ENCODE measurements at regions not wholly inside any gene's neighbourhood (a gene's known extent, or its start where the extent isn't known, plus 50 kb on each side); places are given as distances from the start of the nearest gene placed in this dataset.

- Mint-ChIP-seq H3K36me3 (peaks cover under 1% of the 10 kb centered on the region), H3K4me3 (no peak overlapping the region)
These were observed 265.7 kb downstream of the SNAPC1 start for GRCh38 chr14:62027958-62028357.

GRCh38 chr14:62029569-62029924 lies 267.3 kb downstream of the SNAPC1 start:
- Histone ChIP-seq H3K4me3 (ENCODE audit: low read length) (no peak overlapping the region), H3K27me3 (ENCODE audit: control insufficient read depth, insufficient read depth, low read length) (no peaks in the 10 kb centered on the region), H3K4me1 (ENCODE audit: control insufficient read depth, insufficient read depth, low read length) (no peaks in the 10 kb centered on the region), H3K27ac (ENCODE audit: low read length) (no peak overlapping the region), H3K36me3 (ENCODE audit: control insufficient read depth, insufficient read depth, low read length) (no peaks in the 10 kb centered on the region), H3K9me3 (ENCODE audit: control insufficient read depth, insufficient read depth, low read length) (no peaks in the 10 kb centered on the region)
- intact Hi-C loops (cut with micrococcal nuclease) = no loop called here
- Mint-ChIP-seq H3K9me3 (peaks cover 0 to under 1% of the 10 kb centered on the region in 2 donors), H3K4me3 (no peak overlapping the region), H3K27ac (no peak overlapping the region), H3K36me3 (peaks cover 6% of the 10 kb centered on the region), H3K4me1 (peaks cover 2% of the 10 kb centered on the region in 2 donors), H3K27me3 (ENCODE audit: low read depth in 2 of 2) (peaks cover 8 to 14% of the 10 kb centered on the region in 2 donors)
- WGBS (ENCODE audit: insufficient coverage) = 87% methylated on average over 2 of the region's 2 CpGs
- ATAC-seq (no peak), DNase-seq (no peak)
- no peak for TF ChIP-seq CTCF (IDR thresholded peaks at IDR 0.05)

More at GRCh38 chr14:62027958-62028357, 265.7 kb downstream of the SNAPC1 start:
- Histone ChIP-seq H3K9me3 (ENCODE audit: control insufficient read depth, insufficient read depth, low read length) (no peaks in the 10 kb centered on the region), H3K27me3 (ENCODE audit: control insufficient read depth, insufficient read depth, low read length) (no peaks in the 10 kb centered on the region), H3K27ac (ENCODE audit: low read length) (no peak overlapping the region), H3K4me3 (ENCODE audit: low read length) (no peak overlapping the region), H3K4me1 (ENCODE audit: control insufficient read depth, insufficient read depth, low read length) (no peaks in the 10 kb centered on the region), H3K36me3 (ENCODE audit: control insufficient read depth, insufficient read depth, low read length) (no peaks in the 10 kb centered on the region)
- intact Hi-C loops (cut with micrococcal nuclease) = no loop called here
- H3K27ac Mint-ChIP-seq = no peak overlapping the region
- H3K9me3 Mint-ChIP-seq = no peaks in the 10 kb centered on the region
- ATAC-seq (no peak), DNase-seq (no peak)
- no peak for TF ChIP-seq CTCF (IDR thresholded peaks at IDR 0.05)
- no peaks in the 10 kb centered on the region for H3K4me1 Mint-ChIP-seq
- WGBS (ENCODE audit: insufficient coverage) = 68% methylated on average over 2 of the region's 2 CpGs
- peaks cover 17 to 21% of the 10 kb centered on the region in 2 donors for H3K27me3 Mint-ChIP-seq (ENCODE audit: low read depth in 2 of 2)

GRCh38 chr14:62030387-62030786 lies 268.2 kb downstream of the SNAPC1 start:
- no peak for TF ChIP-seq CTCF (IDR thresholded peaks at IDR 0.05)
- Histone ChIP-seq H3K27ac (ENCODE audit: low read length) (no peak overlapping the region), H3K9me3 (ENCODE audit: control insufficient read depth, insufficient read depth, low read length) (no peaks in the 10 kb centered on the region), H3K4me3 (ENCODE audit: low read length) (no peak overlapping the region), H3K4me1 (ENCODE audit: control insufficient read depth, insufficient read depth, low read length) (no peaks in the 10 kb centered on the region), H3K36me3 (ENCODE audit: control insufficient read depth, insufficient read depth, low read length) (no peaks in the 10 kb centered on the region), H3K27me3 (ENCODE audit: control insufficient read depth, insufficient read depth, low read length) (no peaks in the 10 kb centered on the region)
- Mint-ChIP-seq H3K4me3 (no peak overlapping the region), H3K36me3 (peaks cover 6% of the 10 kb centered on the region), H3K27me3 (ENCODE audit: low read depth in 2 of 2) (peaks cover 0 to 6% of the 10 kb centered on the region in 2 donors), H3K27ac (no peak overlapping the region), H3K9me3 (peaks cover 0 to 2% of the 10 kb centered on the region in 2 donors), H3K4me1 (peaks cover 7 to 10% of the 10 kb centered on the region in 2 donors)
- intact Hi-C loops (cut with micrococcal nuclease) = no loop called here
- ATAC-seq (no peak), DNase-seq (no peak)
- 90% methylated on average over 2 of the region's 3 CpGs for WGBS (ENCODE audit: insufficient coverage)

GRCh38 chr14:62031504-62031903 lies 269.3 kb downstream of the SNAPC1 start:
- Mint-ChIP-seq H3K9me3 (peaks cover 0 to 2% of the 10 kb centered on the region in 2 donors), H3K27ac (no peak overlapping the region), H3K4me1 (peaks cover 7 to 10% of the 10 kb centered on the region in 2 donors), H3K36me3 (peaks cover 6% of the 10 kb centered on the region), H3K4me3 (no peak overlapping the region), H3K27me3 (ENCODE audit: low read depth in 2 of 2) (peaks cover 0 to 10% of the 10 kb centered on the region in 2 donors)
- Histone ChIP-seq H3K36me3 (ENCODE audit: control insufficient read depth, insufficient read depth, low read length) (no peaks in the 10 kb centered on the region), H3K9me3 (ENCODE audit: control insufficient read depth, insufficient read depth, low read length) (no peaks in the 10 kb centered on the region), H3K27me3 (ENCODE audit: control insufficient read depth, insufficient read depth, low read length) (no peaks in the 10 kb centered on the region), H3K27ac (ENCODE audit: low read length) (no peak overlapping the region), H3K4me3 (ENCODE audit: low read length) (no peak overlapping the region), H3K4me1 (ENCODE audit: control insufficient read depth, insufficient read depth, low read length) (no peaks in the 10 kb centered on the region)
- intact Hi-C loops (cut with micrococcal nuclease) = no loop called here
- WGBS (ENCODE audit: insufficient coverage) = 74% methylated on average over 3 of the region's 3 CpGs
- no peak for ATAC-seq
- DNase-seq = no peak
- TF ChIP-seq CTCF (IDR thresholded peaks at IDR 0.05) = no peak

Data from natural killer cell (primary cell).